Astrocyte of the cerebellum (primary cell): ENCODE measurements at regions not wholly inside any gene's neighbourhood (a gene's known extent, or its start where the extent isn't known, plus 50 kb on each side); places are given as distances from the start of the nearest gene placed in this dataset.

Source experiments
- DNase-seq: peaks from one replicate; pipeline ENCODE4 v3.0.0-alpha.2; 2011; ENCODE audit warnings: low read depth
- H3K4me3 ChIP-seq: 2 replicates; pipeline ENCODE4 v1.5.1; 2011; ENCODE audit warnings: mild to moderate bottlenecking, low read depth, low read length, moderate library complexity
- in situ Hi-C: cut with HindIII; loops from 2 replicates; pipeline ENCODE4 v1.10.0; 2017; ENCODE audit warnings: low sequenced_read_pairs
- TF ChIP-seq, protein P1 (sequence below): IDR thresholded peaks from 2 replicates; pipeline ENCODE4 v1.5.1; 2012; ENCODE audit warnings: low read length, low read depth, moderate library complexity, mild to moderate bottlenecking; ENCODE audit errors: missing control alignments

DNA sequence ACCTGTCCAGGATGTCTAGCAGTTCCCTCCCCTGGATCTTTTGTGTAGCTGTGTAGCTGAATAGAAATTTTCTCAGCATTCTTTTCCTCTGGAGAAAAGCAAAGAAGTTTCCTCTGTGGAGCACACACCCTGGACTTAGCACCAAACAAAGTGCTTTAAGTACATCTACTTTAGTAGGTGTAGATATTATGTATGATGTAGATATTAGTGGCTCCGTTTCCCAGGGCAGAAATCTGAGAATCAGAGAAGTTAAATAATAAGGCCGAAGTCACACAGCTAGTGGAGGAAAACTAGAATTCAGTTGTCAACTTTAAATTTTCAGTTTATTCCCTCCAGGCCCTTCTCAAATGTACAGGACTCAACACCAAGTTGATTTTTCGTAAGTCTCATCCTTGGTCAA is 401.7 kb upstream of the NR2F2 start:
- H3K4me3 ChIP-seq, result no peak overlapping the region
- TF ChIP-seq, protein P1, sequence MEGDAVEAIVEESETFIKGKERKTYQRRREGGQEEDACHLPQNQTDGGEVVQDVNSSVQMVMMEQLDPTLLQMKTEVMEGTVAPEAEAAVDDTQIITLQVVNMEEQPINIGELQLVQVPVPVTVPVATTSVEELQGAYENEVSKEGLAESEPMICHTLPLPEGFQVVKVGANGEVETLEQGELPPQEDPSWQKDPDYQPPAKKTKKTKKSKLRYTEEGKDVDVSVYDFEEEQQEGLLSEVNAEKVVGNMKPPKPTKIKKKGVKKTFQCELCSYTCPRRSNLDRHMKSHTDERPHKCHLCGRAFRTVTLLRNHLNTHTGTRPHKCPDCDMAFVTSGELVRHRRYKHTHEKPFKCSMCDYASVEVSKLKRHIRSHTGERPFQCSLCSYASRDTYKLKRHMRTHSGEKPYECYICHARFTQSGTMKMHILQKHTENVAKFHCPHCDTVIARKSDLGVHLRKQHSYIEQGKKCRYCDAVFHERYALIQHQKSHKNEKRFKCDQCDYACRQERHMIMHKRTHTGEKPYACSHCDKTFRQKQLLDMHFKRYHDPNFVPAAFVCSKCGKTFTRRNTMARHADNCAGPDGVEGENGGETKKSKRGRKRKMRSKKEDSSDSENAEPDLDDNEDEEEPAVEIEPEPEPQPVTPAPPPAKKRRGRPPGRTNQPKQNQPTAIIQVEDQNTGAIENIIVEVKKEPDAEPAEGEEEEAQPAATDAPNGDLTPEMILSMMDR, result no peak
- in situ Hi-C loops, result no loop called here
- no peak for DNase-seq

DNA sequence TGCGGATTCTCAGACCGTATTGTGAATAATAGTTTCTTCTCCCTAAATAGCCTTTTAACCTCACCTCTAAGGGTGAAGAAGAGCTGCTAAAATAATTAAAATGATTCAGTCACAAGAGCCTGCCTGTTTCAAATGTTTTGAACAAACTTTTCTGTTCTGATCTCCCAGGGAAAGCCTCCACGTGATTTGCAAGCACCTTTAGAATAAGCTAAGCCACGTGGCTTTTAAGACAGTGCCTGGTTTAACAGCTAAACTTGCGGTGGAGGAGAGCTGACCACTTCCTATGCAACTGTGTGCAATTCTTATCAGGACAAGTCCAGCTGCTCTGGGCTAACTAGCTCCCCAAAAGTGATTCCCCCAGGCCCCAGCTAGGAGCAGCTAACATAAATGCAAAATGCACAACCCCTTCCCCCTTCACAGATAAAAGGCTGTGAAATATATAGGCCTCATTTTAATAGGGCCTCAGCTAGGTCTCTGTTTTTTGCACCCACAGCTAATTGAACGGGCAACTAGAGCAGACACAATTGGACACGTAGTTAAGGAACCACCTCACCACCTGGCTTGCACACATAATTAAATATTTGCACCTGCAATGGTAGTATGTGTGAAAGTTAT is 401.2 kb upstream of the NR2F2 start:
- DNase-seq, result no peak
- no peak overlapping the region for H3K4me3 ChIP-seq
- TF ChIP-seq, protein P1, result no peak
- in situ Hi-C loops, result no loop called here

DNA sequence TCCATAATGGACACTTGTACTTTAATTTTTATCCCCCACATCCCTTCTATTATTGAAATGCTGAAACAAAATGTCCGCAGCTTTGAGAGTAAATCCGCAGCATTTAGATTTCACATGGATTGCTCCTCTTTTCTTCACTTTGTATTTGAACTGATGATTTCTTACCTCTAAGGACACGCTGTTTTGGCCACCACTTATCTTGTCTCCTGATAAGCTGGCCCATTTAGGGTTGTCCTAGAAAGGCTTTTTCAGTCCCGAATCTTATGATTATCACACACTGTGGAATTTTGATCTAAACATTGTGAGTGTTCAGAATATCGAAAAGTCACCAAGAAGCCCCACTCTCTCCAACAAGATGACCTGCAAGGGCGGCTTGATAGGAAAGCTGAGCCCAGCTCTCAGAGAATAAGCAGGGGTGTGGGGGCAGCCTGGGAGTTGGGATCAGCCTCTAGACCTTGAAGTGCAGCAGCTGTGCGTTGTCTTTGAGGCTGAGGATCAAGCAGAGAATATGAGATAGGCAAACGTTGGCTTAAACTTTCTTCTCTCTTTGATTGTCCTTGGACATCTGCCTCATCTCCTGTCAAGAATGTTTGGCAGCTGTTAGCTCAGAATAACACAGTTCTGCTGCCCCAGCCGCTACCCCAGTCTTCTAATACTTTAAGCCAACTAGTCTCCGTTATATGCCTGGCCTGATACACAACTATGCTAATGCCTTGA is 399.7 kb upstream of the NR2F2 start:
- TF ChIP-seq, protein P1, result no peak
- no peak for DNase-seq
- H3K4me3 ChIP-seq, result no peak overlapping the region
- in situ Hi-C loops, result no loop called here

DNA sequence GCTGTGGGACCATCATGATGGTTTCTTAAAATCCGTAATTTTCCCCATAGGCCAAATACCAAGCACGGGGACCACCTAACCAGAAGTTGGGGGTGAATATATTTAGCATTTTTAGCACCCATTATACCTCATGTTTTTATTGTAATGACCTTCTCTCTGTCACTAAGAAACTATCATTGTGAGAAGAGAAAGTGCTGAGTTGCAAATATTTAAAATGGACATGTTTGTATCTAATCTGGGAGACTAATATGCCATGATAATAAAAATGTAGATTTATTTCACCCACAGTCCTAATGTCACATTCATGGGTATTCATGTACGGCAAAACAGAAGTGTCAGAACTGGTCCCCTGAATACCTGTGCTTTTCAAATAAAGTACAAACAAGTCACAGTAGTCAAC is 398.9 kb upstream of the NR2F2 start:
- no peak for DNase-seq
- no peak overlapping the region for H3K4me3 ChIP-seq
- TF ChIP-seq, protein P1, result no peak
- in situ Hi-C loops, result no loop called here

DNA sequence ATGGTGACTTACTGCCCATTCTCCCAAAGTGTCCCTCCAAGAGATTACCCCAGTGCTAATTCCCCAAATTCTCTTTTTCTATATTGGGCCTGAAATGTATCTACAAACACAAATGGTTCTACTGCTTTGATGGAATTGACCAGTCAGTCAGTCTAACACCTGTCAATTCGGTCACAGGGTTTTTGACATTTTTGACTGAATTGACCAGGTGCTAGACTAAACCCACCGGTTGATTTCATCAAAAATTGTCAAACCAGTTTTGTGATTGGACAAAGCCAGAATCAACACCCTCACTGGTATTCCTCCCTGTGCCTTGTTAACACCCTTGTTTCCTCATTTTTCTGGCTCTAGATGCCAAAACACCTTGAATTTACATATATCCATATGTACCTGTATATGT is 398.4 kb upstream of the NR2F2 start:
- DNase-seq, result no peak
- TF ChIP-seq, protein P1, result no peak
- H3K4me3 ChIP-seq, result no peak overlapping the region
- in situ Hi-C loops, result no loop called here

DNA sequence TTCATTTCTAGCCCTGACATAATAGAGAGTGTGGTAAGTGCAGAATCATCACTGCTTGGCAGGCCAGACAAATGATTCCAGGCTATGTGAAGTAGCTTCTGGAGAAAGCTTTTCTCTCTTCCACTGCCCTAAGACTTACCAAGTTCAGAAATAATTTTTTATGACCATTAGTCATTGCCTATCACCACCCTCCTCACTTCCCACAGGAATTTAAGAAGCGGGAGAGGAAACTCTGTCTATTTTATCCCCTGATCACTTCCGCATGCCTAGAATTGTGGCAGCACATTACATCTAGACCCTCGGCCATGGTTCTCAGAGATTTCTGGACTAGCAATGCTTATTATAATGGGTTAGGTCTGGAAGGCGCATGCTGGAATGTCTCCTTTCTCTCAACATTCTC is 397.8 kb upstream of the NR2F2 start:
- in situ Hi-C loops, result no loop called here
- no peak overlapping the region for H3K4me3 ChIP-seq
- DNase-seq, result no peak
- TF ChIP-seq, protein P1, result no peak

DNA sequence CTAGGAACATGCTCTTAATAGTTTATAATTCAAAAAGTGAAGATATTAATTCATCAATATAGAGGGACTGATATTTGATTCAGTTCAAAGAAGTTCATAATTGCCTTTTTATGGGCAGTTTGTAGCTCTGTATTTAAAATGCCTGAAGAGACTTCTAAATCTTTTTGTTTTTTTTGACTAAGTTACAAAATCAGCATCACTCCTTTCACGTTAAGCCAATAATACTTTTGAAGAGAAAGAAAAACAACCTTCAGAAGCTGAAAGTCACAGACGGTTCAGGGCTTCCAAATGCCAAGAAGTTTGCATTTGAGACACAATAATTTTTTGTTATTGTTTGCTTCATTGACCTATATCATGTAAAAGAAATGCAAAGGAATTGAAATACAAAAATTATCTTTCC is 394.6 kb upstream of the NR2F2 start:
- DNase-seq, result no peak
- no peak overlapping the region for H3K4me3 ChIP-seq
- in situ Hi-C loops, result no loop called here
- TF ChIP-seq, protein P1, result no peak
